Heart right ventricle (tissue), 16 donors: ENCODE measurements at regions not wholly inside any gene's neighbourhood (a gene's known extent, or its start where the extent isn't known, plus 50 kb on each side); places are given as distances from the start of the nearest gene placed in this dataset.
A peak's percentile ranks its signal among the peaks of the same experiment; 100 is the strongest.

Experiments
- ATAC-seq, 8 donors: fragments of 200-7000 bp; cut with Tn5 transposase; one replicate each; pipeline ENCODE4 v1.9.1; 2020; ENCODE audit warnings: mild to moderate bottlenecking in 8 of 8, moderate library complexity in 8 of 8, moderate number of reproducible peaks in 1 of 8
- DNase-seq, 2 donors: peaks; one replicate each; pipeline ENCODE4 v3.0.0-alpha.2; 2020
- H3K27ac ChIP-seq, 10 donors: fragments of 200-600 bp; sonication (generic) in 2 of 10; one replicate each; pipeline versions ENCODE4 v1.5.0 to v1.8.0; 2020 to 2022; ENCODE audit warnings: mild to moderate bottlenecking in 3 of 10
- H3K27me3 ChIP-seq, 7 donors: fragments of 200-600 bp; one replicate each; pipeline ENCODE4 v1.8.0; 2021 to 2022; ENCODE audit warnings: mild to moderate bottlenecking in 2 of 7
- H3K36me3 ChIP-seq, 9 donors: fragments of 200-600 bp; sonication (generic) in 1 of 9; one replicate each; pipeline versions ENCODE4 v1.5.0 to v1.8.0; 2020 to 2022; ENCODE audit warnings: mild to moderate bottlenecking in 2 of 9
- H3K4me1 ChIP-seq, 9 donors: fragments of 200-600 bp; sonication (generic) in 1 of 9; one replicate each; pipeline versions ENCODE4 v1.5.0 to v1.8.0; 2020 to 2022; ENCODE audit warnings: mild to moderate bottlenecking in 4 of 9
- H3K4me3 ChIP-seq, 10 donors: fragments of 200-600 bp; sonication (generic) in 2 of 10; one replicate each; pipeline versions ENCODE4 v1.5.0 to v1.8.0; 2020 to 2022; ENCODE audit warnings: mild to moderate bottlenecking in 7 of 10, moderate library complexity in 2 of 10
- H3K9me3 ChIP-seq, 11 donors: fragments of 200-600 bp in 10 of 11; sonication (generic) in 2 of 11; one replicate each; pipeline versions ENCODE4 v1.5.0 to v1.8.0; 2013 to 2022; ENCODE audit warnings: mild to moderate bottlenecking in 2 of 11, control low read depth in 1 of 11, moderate library complexity in 1 of 11
- CTCF ChIP-seq, 9 donors: fragments of 200-600 bp; sonication (generic) in 2 of 9; IDR thresholded peaks; one replicate each; pipeline versions ENCODE4 v1.5.0 to v1.8.0; 2021 to 2022; ENCODE audit warnings: antibody characterized with exemption in 9 of 9, mild to moderate bottlenecking in 5 of 9, moderate library complexity in 1 of 9
- WGBS, 2 donors: extraction: QIAGEN DNeasy Blood & Tissue Kit; methylation state at CpG; one replicate each; pipeline ENCODE4 v1.1.7; 2013; ENCODE audit warnings: inconsistent platforms in 1 of 2; 5-methylcytosine and 5-hydroxymethylcytosine counted together
- intact Hi-C, 10 donors: fragments of 100-400 bp; cut with DNase I; formaldehyde crosslinking; loops; one replicate each; pipeline versions ENCODE4 v1.11.1 to v1.14.2; 2022
- donor health status: Arrhythmogenic right ventricular cardiomyopathy.
- donor health status: ischemic (EF 13 %, LVEDD 7.1; RV severe dilation, severe dysfunction).
- donor health status: healthy with polysubstance abuse.
- donor health status: DM: no; HTN: yes; CAD: no.
- donor health status: DM: no; HTN: no; CAD: no.
- donor health status: ischemic (EF 25% LVEDD 6.9; RV normal size, moderate dysfunction).
- donor health status: ischemic (EF 25% LVEDD 5.7; RV mildly dilated, moderate dysfunction).
- donor health status: healthy.
- donor health status: DM: yes; HTN: yes; CAD: no.
- donor health status: Ischemic cardiomyopathy.
- donor health status: ischemic (EF 35%, LVEDD 5.7; RV mildly dilated, moderate dysfunction).
- donor health status: nonischemic (EF 11% LVEDD 7.7; RV severe dilation, severe dysfunction).
- donor health status: DM: yes; HTN: yes; CAD: no.
- donor health status: PGD.
- donor health status: ischemic (EF 29% LVEDD 5.4; RV normal size, mild dysfunction).
- donor health status: nonischemic (EF 23%, LVEDD 6.1; RV moderate dilation, normal function).

GRCh38 chr17:13113821-13114525 lies 96.1 kb upstream of the ELAC2 start:
- Histone ChIP-seq H3K4me1 (peaks cover 0 to 7% (median 2%) of the 10 kb centered on the region in 9 donors), H3K9me3 (no peaks in the 10 kb centered on the region), H3K36me3 (no peaks in the 10 kb centered on the region), H3K4me3 (no peak overlapping the region), H3K27ac (no peak overlapping the region), H3K27me3 (peaks cover 0 to 33% (median 17%) of the 10 kb centered on the region in 7 donors)
- WGBS, 2 donors, result 76 to 77% methylated on average over 16 of the region's 16 CpGs
- DNase-seq, result no peak
- intact Hi-C loops, result loop anchor here in 1 of 10 donors (5.0 kb wide), 1 partner anchor 113 kb away; no protein-coding TSS in a partner anchor
- no peak for TF ChIP-seq CTCF (IDR thresholded peaks at IDR 0.05)
- ATAC-seq, result peak in 1 of 8 donors; percentile 17

GRCh38 chr17:13107676-13108235 lies 89.9 kb upstream of the ELAC2 start:
- 85 to 87% methylated on average over 12 of the region's 12 CpGs for WGBS, 2 donors
- Histone ChIP-seq H3K4me1 (no peaks in the 10 kb centered on the region), H3K9me3 (no peaks in the 10 kb centered on the region), H3K4me3 (no peak overlapping the region), H3K27me3 (peaks cover 0 to 16% (median 7%) of the 10 kb centered on the region in 7 donors), H3K27ac (no peak overlapping the region), H3K36me3 (no peaks in the 10 kb centered on the region)
- no peak for DNase-seq
- no peak for TF ChIP-seq CTCF (IDR thresholded peaks at IDR 0.05)
- ATAC-seq, result no peak
- intact Hi-C loops, result no loop called here

GRCh38 chr17:13106171-13106570 lies 88.3 kb upstream of the ELAC2 start:
- 79 to 86% methylated on average over 5 of the region's 5 CpGs for WGBS, 2 donors

GRCh38 chr17:13104576-13104975 lies 86.7 kb upstream of the ELAC2 start:
- no peaks in the 10 kb centered on the region for H3K36me3 ChIP-seq
- 82% methylated on average over 3 of the region's 3 CpGs for WGBS, 2 donors

More at GRCh38 chr17:13106171-13106570, 88.3 kb upstream of the ELAC2 start:
- TF ChIP-seq CTCF (IDR thresholded peaks at IDR 0.05), result no peak
- ATAC-seq (no peak), DNase-seq (no peak)
- Histone ChIP-seq H3K36me3 (no peaks in the 10 kb centered on the region), H3K4me3 (no peak overlapping the region), H3K9me3 (no peaks in the 10 kb centered on the region), H3K27me3 (peaks cover 0 to 6% (median 1%) of the 10 kb centered on the region in 7 donors), H3K4me1 (no peaks in the 10 kb centered on the region), H3K27ac (no peak overlapping the region)
- intact Hi-C loops, result no loop called here

More at GRCh38 chr17:13104576-13104975, 86.7 kb upstream of the ELAC2 start:
- no peak for TF ChIP-seq CTCF (IDR thresholded peaks at IDR 0.05)
- DNase-seq (no peak), ATAC-seq (no peak)
- H3K27me3 ChIP-seq, result peaks cover 0 to 2% (median 0%) of the 10 kb centered on the region in 7 donors
- no peaks in the 10 kb centered on the region for H3K4me1 ChIP-seq
- intact Hi-C loops, result no loop called here
- H3K4me3 ChIP-seq, result no peak overlapping the region
- H3K27ac ChIP-seq, result no peak overlapping the region
- H3K9me3 ChIP-seq, result no peaks in the 10 kb centered on the region
